ENCODE measurements at regions not wholly inside any gene's neighbourhood (a gene's known extent, or its start where the extent isn't known, plus 50 kb on each side); places are given as distances from the start of the nearest gene placed in this dataset.

DNA sequence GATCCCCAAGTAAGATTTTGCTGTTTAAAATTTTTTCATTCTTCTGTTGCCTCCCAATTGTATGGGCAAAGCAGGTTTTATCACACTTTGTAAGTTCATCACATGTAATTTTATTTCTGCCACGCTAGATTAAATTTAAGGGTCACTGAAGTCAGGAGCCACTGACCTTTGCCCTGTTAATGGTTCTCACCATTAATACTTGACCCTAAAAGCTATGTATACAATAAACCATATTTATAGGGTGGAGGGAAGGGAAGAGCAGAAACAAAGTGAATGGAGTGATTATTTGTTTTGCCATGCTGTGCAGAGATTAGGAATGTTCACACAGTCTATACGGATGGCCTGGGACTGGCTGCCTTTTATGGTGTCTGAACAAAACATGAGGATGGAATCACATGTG, 186.7 kb downstream of the BMP2 start:
- Histone ChIP-seq H3K27me3 (ENCODE audit: insufficient read depth, low read length, poor library complexity, severe bottlenecking) (no peaks in the 10 kb centered on the region), H3K79me2 (ENCODE audit: insufficient read depth, low read length) (no peaks in the 10 kb centered on the region), H3K9me3 (ENCODE audit: insufficient read depth, low read depth, low read length) (no peaks in the 10 kb centered on the region), H3K9ac (ENCODE audit: low read depth, low read length, poor library complexity, severe bottlenecking) (no peak overlapping the region), H3K4me3 (ENCODE audit: low read length, poor library complexity, severe bottlenecking) (no peak overlapping the region), H3K9me2 (replicated peaks; ENCODE audit: low read depth, low read length) (no peaks in the 10 kb centered on the region), H2AFZ (ENCODE audit: low read length) (no peak overlapping the region), H3F3A (ENCODE audit: low read depth) (no peaks in the 10 kb centered on the region), H4K20me1 (ENCODE audit: insufficient read depth, low read length, poor library complexity, severe bottlenecking) (no peaks in the 10 kb centered on the region), H3K4me1 (ENCODE audit: insufficient read depth, low read length, poor library complexity, severe bottlenecking) (no peaks in the 10 kb centered on the region), H3K4me2 (ENCODE audit: low read depth, low read length, poor library complexity, severe bottlenecking) (no peak overlapping the region), H3K36me3 (ENCODE audit: insufficient read depth, low read length) (no peaks in the 10 kb centered on the region)
- TF ChIP-seq, protein P1, sequence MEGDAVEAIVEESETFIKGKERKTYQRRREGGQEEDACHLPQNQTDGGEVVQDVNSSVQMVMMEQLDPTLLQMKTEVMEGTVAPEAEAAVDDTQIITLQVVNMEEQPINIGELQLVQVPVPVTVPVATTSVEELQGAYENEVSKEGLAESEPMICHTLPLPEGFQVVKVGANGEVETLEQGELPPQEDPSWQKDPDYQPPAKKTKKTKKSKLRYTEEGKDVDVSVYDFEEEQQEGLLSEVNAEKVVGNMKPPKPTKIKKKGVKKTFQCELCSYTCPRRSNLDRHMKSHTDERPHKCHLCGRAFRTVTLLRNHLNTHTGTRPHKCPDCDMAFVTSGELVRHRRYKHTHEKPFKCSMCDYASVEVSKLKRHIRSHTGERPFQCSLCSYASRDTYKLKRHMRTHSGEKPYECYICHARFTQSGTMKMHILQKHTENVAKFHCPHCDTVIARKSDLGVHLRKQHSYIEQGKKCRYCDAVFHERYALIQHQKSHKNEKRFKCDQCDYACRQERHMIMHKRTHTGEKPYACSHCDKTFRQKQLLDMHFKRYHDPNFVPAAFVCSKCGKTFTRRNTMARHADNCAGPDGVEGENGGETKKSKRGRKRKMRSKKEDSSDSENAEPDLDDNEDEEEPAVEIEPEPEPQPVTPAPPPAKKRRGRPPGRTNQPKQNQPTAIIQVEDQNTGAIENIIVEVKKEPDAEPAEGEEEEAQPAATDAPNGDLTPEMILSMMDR (conservative IDR thresholded peaks at IDR 0.05; ENCODE audit: low read length) = no peak
- no peak for TF ChIP-seq EZH2phosphoT487 (IDR thresholded peaks at IDR 0.05; ENCODE audit: borderline replicate concordance)

DNA sequence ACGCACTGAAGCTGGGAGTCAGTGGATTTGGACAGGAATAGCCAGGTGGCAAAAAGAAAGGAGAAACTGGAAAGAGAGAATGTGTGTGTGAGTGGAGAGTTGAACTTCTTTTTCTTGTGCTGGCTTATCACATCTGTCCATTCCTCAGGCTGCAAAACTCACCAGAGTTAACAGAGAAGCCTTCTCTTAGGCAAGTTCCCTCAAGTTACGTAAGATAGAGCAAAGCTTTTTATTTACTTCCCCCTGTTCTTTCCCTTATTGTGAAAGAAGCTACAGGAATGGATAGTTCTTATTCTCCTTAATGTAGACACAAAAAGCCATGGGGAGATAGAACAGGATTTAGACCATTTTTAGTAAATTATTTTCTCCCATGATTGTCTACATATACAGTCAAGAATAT, 188.6 kb downstream of the BMP2 start:
- no peaks in the 10 kb centered on the region for H3F3A ChIP-seq (ENCODE audit: low read depth)
- no peak overlapping the region for H3K4me2 ChIP-seq (ENCODE audit: low read depth, low read length, poor library complexity, severe bottlenecking)
- no peaks in the 10 kb centered on the region for H4K20me1 ChIP-seq (ENCODE audit: insufficient read depth, low read length, poor library complexity, severe bottlenecking)
- TF ChIP-seq, protein P1 (conservative IDR thresholded peaks at IDR 0.05; ENCODE audit: low read length) = no peak
- no peak for TF ChIP-seq EZH2phosphoT487 (IDR thresholded peaks at IDR 0.05; ENCODE audit: borderline replicate concordance)
- no peaks in the 10 kb centered on the region for H3K79me2 ChIP-seq (ENCODE audit: insufficient read depth, low read length)
- H3K4me1 ChIP-seq (ENCODE audit: insufficient read depth, low read length, poor library complexity, severe bottlenecking) = no peaks in the 10 kb centered on the region
- H3K4me3 ChIP-seq (ENCODE audit: low read length, poor library complexity, severe bottlenecking) = no peak overlapping the region
- H3K36me3 ChIP-seq (ENCODE audit: insufficient read depth, low read length) = no peaks in the 10 kb centered on the region
- no peak overlapping the region for H2AFZ ChIP-seq (ENCODE audit: low read length)
- no peak overlapping the region for H3K9ac ChIP-seq (ENCODE audit: low read depth, low read length, poor library complexity, severe bottlenecking)
- H3K27me3 ChIP-seq (ENCODE audit: insufficient read depth, low read length, poor library complexity, severe bottlenecking) = no peaks in the 10 kb centered on the region
- H3K9me3 ChIP-seq (ENCODE audit: insufficient read depth, low read depth, low read length) = no peaks in the 10 kb centered on the region
- H3K9me2 ChIP-seq (replicated peaks; ENCODE audit: low read depth, low read length) = no peaks in the 10 kb centered on the region

DNA sequence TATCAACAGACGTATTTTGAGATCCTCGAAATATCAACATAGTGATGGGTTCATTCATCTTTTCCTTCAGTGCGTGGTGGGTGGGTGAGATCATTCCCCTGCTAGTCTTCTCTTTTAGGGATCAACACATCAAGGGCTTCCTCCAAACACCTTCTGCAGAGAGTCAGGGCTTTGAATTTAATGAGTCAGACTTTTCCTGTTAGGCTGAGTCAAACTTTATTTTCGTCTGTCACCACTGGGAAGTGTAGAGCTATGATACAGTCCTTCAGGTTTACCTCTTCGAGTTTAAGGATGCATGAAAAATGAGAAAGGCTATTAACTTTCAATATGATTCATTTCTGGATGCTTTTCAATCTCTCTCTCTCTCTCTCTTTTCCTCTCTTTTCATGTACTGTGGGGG, 189.1 kb downstream of the BMP2 start:
- no peaks in the 10 kb centered on the region for H3K79me2 ChIP-seq (ENCODE audit: insufficient read depth, low read length)
- H3F3A ChIP-seq (ENCODE audit: low read depth) = no peaks in the 10 kb centered on the region
- TF ChIP-seq, protein P1 (conservative IDR thresholded peaks at IDR 0.05; ENCODE audit: low read length) = no peak
- TF ChIP-seq EZH2phosphoT487 (IDR thresholded peaks at IDR 0.05; ENCODE audit: borderline replicate concordance) = no peak
- H3K9ac ChIP-seq (ENCODE audit: low read depth, low read length, poor library complexity, severe bottlenecking) = no peak overlapping the region
- no peaks in the 10 kb centered on the region for H3K9me2 ChIP-seq (replicated peaks; ENCODE audit: low read depth, low read length)
- H3K4me3 ChIP-seq (ENCODE audit: low read length, poor library complexity, severe bottlenecking) = no peak overlapping the region
- H4K20me1 ChIP-seq (ENCODE audit: insufficient read depth, low read length, poor library complexity, severe bottlenecking) = no peaks in the 10 kb centered on the region
- H3K27me3 ChIP-seq (ENCODE audit: insufficient read depth, low read length, poor library complexity, severe bottlenecking) = no peaks in the 10 kb centered on the region
- H2AFZ ChIP-seq (ENCODE audit: low read length) = no peak overlapping the region
- no peak overlapping the region for H3K4me2 ChIP-seq (ENCODE audit: low read depth, low read length, poor library complexity, severe bottlenecking)
- no peaks in the 10 kb centered on the region for H3K4me1 ChIP-seq (ENCODE audit: insufficient read depth, low read length, poor library complexity, severe bottlenecking)
- no peaks in the 10 kb centered on the region for H3K36me3 ChIP-seq (ENCODE audit: insufficient read depth, low read length)
- no peaks in the 10 kb centered on the region for H3K9me3 ChIP-seq (ENCODE audit: insufficient read depth, low read depth, low read length)
